Esophagus squamous epithelium (tissue), 5 donors: ENCODE measurements at regions not wholly inside any gene's neighbourhood (a gene's known extent, or its start where the extent isn't known, plus 50 kb on each side); places are given as distances from the start of the nearest gene placed in this dataset.

Experiments
- DNase-seq: peaks from one replicate; lab custom pipeline; 2025; lab: John Stamatoyannopoulos, UW
- H3K27ac ChIP-seq, 4 donors: fragments of 200-600 bp; sonication (generic); one replicate each; pipeline ENCODE4 v1.5.1; 2016 to 2019; ENCODE audit warnings: mild to moderate bottlenecking in 1 of 4
- H3K27me3 ChIP-seq, 4 donors: fragments of 200-600 bp; sonication (generic); 1 replicate in 3 of 4; 2 replicates in 1 of 4; pipeline versions ENCODE4 v1.5.1 to v1.6.0; 2017 to 2021; ENCODE audit warnings: antibody characterized with exemption in 1 of 4
- H3K36me3 ChIP-seq, 3 donors: fragments of 200-600 bp; sonication (generic); one replicate each; pipeline ENCODE4 v1.5.1; 2016 to 2019
- H3K4me1 ChIP-seq, 3 donors: fragments of 200-600 bp; sonication (generic); one replicate each; pipeline ENCODE4 v1.5.1; 2017 to 2019
- H3K4me3 ChIP-seq, 4 donors: fragments of 200-600 bp; sonication (generic); 1 replicate in 3 of 4; 2 replicates in 1 of 4; pipeline ENCODE4 v1.5.1; 2016 to 2019; ENCODE audit warnings: mild to moderate bottlenecking in 2 of 4, moderate library complexity in 1 of 4
- H3K9me3 ChIP-seq, 3 donors: fragments of 200-600 bp; sonication (generic); one replicate each; pipeline ENCODE4 v1.5.1; 2016 to 2019
- POLR2A ChIP-seq, 4 donors: fragments of 450-650 bp; IDR thresholded peaks; one replicate each; pipeline ENCODE4 v1.6.1; 2017; ENCODE audit warnings: antibody characterized with exemption in 4 of 4, mild to moderate bottlenecking in 4 of 4, moderate library complexity in 3 of 4
- WGBS, 2 donors: methylation state at CpG; one replicate each; pipeline ENCODE4 v1.1.5; 2018; 5-methylcytosine and 5-hydroxymethylcytosine counted together
- intact Hi-C: fragments of 100-400 bp; cut with DNase I; formaldehyde crosslinking; loops from one replicate; pipeline ENCODE4 v1.15.0; 2022
- TF ChIP-seq, protein P1 (sequence below), 6 experiments: fragments of 450-650 bp in 4 of 6; fragments of 200-600 bp in 2 of 6; sonication (generic) in 2 of 6; IDR thresholded peaks; one replicate each; pipeline ENCODE4 v1.5.1; 2016 to 2019; ENCODE audit warnings: antibody characterized with exemption in 6 of 6, mild to moderate bottlenecking in 4 of 6, moderate library complexity in 4 of 6
- donor health status: DM: yes; HTN: yes; CAD: no.

DNA sequence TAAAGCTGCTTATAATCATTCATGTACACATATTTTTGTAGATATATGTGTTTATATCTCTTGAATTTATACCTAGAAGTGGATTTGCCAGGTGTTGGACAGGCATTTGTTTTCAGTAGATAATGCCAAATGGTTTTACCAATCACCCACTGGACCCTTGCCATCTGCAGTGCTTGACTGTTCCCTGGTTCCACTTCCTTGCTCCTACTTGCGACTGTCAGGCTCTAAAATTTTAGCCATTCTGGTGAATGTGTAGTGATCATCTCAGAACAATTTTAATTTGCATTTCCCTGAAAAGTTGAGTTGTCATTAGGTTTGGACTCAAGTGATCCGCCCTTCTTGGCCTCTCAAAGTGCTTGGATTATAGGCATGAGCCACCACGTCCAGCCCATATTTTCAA, 122.4 kb upstream of the SLC34A2 start:
- TF ChIP-seq POLR2A (IDR thresholded peaks at IDR 0.05), result no peak
- TF ChIP-seq, protein P1, sequence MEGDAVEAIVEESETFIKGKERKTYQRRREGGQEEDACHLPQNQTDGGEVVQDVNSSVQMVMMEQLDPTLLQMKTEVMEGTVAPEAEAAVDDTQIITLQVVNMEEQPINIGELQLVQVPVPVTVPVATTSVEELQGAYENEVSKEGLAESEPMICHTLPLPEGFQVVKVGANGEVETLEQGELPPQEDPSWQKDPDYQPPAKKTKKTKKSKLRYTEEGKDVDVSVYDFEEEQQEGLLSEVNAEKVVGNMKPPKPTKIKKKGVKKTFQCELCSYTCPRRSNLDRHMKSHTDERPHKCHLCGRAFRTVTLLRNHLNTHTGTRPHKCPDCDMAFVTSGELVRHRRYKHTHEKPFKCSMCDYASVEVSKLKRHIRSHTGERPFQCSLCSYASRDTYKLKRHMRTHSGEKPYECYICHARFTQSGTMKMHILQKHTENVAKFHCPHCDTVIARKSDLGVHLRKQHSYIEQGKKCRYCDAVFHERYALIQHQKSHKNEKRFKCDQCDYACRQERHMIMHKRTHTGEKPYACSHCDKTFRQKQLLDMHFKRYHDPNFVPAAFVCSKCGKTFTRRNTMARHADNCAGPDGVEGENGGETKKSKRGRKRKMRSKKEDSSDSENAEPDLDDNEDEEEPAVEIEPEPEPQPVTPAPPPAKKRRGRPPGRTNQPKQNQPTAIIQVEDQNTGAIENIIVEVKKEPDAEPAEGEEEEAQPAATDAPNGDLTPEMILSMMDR (IDR thresholded peaks at IDR 0.05), result no peak

DNA sequence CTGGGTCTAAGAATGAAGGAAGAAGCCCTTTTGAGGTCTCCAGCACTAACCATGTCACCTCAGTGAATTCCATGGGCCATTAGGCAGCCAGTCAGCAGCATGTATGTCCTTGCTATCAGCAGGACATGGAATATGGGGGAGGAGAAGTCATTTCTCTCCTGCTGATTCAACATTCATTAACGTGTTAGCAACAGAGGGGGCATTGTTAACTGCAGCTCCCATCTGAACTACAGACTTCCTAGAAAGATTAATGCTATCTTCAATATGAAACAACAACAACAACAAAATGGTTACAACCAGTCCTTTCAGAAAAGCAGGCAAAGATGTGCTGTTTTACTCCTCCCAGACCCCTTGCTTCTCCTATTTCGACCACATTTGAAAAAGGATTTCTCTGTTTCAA, 120.4 kb upstream of the SLC34A2 start:
- no peaks in the 10 kb centered on the region for H3K9me3 ChIP-seq
- no peaks in the 10 kb centered on the region for H3K27me3 ChIP-seq
- H3K4me3 ChIP-seq, result no peak overlapping the region
- DNase-seq, result no peak
- TF ChIP-seq, protein P1 (IDR thresholded peaks at IDR 0.05), result no peak
- TF ChIP-seq POLR2A (IDR thresholded peaks at IDR 0.05), result no peak
- intact Hi-C loops, result no loop called here
- WGBS, 2 donors, result 60 to 68% methylated on average over 2 of the region's 2 CpGs
- H3K36me3 ChIP-seq, result no peaks in the 10 kb centered on the region
- no peak overlapping the region for H3K27ac ChIP-seq
- H3K4me1 ChIP-seq, result no peaks in the 10 kb centered on the region

More for the DNA sequence above, 122.4 kb upstream of the SLC34A2 start:
- Histone ChIP-seq H3K4me1 (no peaks in the 10 kb centered on the region), H3K27ac (no peak overlapping the region), H3K4me3 (no peak overlapping the region), H3K9me3 (no peaks in the 10 kb centered on the region), H3K36me3 (no peaks in the 10 kb centered on the region), H3K27me3 (no peaks in the 10 kb centered on the region)
- 85 to 90% methylated on average over 3 of the region's 3 CpGs for WGBS, 2 donors
- intact Hi-C loops, result no loop called here
- DNase-seq, result no peak

DNA sequence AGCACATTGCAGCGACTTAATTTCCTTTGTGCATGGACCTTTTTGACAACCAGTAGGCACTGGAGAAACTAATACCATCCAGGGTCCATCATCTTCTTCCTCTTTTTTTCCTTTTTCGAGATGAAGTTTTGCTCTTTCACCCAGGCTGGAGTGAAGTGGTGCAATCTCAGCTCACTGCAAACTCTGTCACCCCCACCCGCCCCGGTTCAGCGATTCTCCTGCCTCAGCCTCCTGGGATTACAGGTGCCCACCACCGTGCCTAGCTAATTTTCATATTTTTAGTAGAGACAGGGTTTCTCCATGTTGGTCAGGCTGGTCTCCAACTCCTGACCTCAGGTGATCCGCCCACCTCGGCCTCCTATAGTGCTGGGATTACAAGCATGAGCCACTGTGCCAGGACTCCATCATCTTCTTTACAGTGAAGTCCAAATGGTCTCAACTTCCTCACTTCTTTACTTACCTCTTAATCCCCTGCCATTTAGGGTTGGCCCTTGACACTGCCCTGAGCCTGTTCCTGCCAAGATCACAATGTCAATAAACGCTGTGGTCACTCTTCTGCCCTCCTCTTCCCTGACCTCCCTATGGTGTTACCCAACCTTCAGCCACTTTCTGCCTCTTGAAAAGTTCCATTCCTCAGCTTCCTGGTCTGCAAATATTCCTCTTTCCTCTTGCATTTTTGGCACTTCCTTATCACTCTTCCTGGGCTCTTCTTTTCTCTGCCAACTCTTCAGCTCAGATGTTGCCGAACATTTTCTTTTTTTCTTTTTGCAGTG, 119.8 kb upstream of the SLC34A2 start:
- Histone ChIP-seq H3K27me3 (no peaks in the 10 kb centered on the region), H3K27ac (no peak overlapping the region), H3K9me3 (no peaks in the 10 kb centered on the region), H3K36me3 (no peaks in the 10 kb centered on the region), H3K4me1 (no peaks in the 10 kb centered on the region), H3K4me3 (no peak overlapping the region)
- intact Hi-C loops, result no loop called here
- 68 to 79% methylated on average over 10 of the region's 10 CpGs for WGBS, 2 donors
- TF ChIP-seq, protein P1 (IDR thresholded peaks at IDR 0.05), result no peak
- no peak for DNase-seq

DNA sequence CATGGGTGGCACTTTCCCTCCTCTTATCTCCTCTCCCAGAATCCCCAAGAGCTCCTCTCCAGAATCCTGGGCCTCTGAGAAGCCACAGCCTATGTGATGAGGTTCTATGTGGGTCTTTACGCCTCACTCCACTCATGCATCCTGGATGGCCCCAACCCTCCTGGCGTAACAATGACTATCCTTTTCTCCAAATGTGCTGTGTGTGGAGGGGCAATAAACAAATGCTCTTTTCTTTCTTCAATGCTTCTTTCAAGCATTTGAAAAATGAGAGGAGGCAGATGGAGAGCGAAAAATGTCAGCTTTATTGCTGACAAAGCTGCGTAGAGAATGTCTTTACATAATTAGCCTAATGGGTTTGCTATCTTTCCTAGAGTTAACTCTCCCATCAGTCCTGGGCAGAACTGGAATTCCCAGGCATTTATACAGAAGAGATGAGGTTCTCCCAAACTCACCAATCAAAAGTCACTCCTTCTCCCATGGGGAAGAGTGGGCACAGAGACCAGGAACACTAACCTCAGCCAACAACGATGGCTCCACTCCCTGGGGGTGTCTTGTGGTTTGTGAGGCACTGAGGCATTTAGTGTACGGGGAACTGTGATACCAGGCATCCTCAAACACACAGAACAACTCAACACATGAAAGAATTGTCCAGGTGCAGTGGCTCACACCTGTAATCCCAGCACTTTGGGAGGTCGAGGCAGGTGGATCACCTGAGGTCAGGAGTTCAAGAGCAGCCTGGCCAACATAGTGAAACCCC, 118.9 kb upstream of the SLC34A2 start:
- H3K27me3 ChIP-seq, result no peaks in the 10 kb centered on the region
- H3K27ac ChIP-seq, result no peak overlapping the region
- H3K9me3 ChIP-seq, result no peaks in the 10 kb centered on the region
- H3K36me3 ChIP-seq, result no peaks in the 10 kb centered on the region
- no peak for TF ChIP-seq POLR2A (IDR thresholded peaks at IDR 0.05)
- TF ChIP-seq, protein P1 (IDR thresholded peaks at IDR 0.05), result no peak
- intact Hi-C loops, result no loop called here
- H3K4me3 ChIP-seq, result no peak overlapping the region
- DNase-seq, result no peak
- no peaks in the 10 kb centered on the region for H3K4me1 ChIP-seq
- WGBS, 2 donors, result 58 to 61% methylated on average over 5 to 7 of the region's 7 CpGs

DNA sequence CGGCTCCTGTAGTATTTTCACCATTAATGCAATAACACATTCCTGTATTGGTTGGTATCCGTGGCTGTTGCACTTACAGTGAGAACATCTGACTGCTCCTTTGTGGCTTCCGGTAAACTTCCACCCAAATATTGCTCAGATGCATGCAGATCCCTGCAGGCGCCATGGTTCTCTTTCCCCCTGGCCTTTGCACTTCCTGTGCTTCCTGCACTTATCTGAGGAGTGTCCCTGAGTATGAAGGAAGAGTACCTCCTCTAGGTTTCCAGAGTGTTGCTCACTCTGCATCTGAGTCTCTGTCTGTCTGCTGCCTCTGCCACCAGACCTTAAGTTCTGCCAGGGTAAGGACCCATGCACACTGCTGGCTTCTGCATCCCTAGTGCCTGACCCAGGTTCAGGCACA, 117.2 kb upstream of the SLC34A2 start:
- no peak for DNase-seq
- intact Hi-C loops, result no loop called here
- H3K27ac ChIP-seq, result no peak overlapping the region
- 70 to 90% methylated on average over 4 of the region's 4 CpGs for WGBS, 2 donors
- no peak overlapping the region for H3K4me3 ChIP-seq
- H3K36me3 ChIP-seq, result no peaks in the 10 kb centered on the region
- H3K27me3 ChIP-seq, result no peaks in the 10 kb centered on the region
- no peaks in the 10 kb centered on the region for H3K4me1 ChIP-seq
- H3K9me3 ChIP-seq, result no peaks in the 10 kb centered on the region
- TF ChIP-seq, protein P1 (IDR thresholded peaks at IDR 0.05), result no peak
- no peak for TF ChIP-seq POLR2A (IDR thresholded peaks at IDR 0.05)
